Ascending aorta (tissue), 2 donors: ENCODE measurements at regions not wholly inside any gene's neighbourhood (a gene's known extent, or its start where the extent isn't known, plus 50 kb on each side); places are given as distances from the start of the nearest gene placed in this dataset.

Experiments used
- DNase-seq, 2 donors: peaks; one replicate each; pipeline ENCODE4 v3.0.0-alpha.2; 2019; ENCODE audit warnings: low spot score in 2 of 2
- H3K27ac ChIP-seq, 2 donors: fragments of 200-600 bp; sonication (generic); one replicate each; pipeline ENCODE4 v1.5.1; 2016 to 2017; ENCODE audit warnings: mild to moderate bottlenecking in 1 of 2
- H3K27me3 ChIP-seq: fragments of 200-600 bp; sonication (generic); one replicate; pipeline ENCODE4 v1.5.1; 2017
- H3K36me3 ChIP-seq, 2 donors: fragments of 200-600 bp; sonication (generic); one replicate each; pipeline ENCODE4 v1.5.1; 2016
- H3K4me1 ChIP-seq, 2 donors: fragments of 200-600 bp; sonication (generic); one replicate each; pipeline ENCODE4 v1.5.1; 2016 to 2017; ENCODE audit warnings: mild to moderate bottlenecking in 1 of 2
- H3K4me3 ChIP-seq, 2 donors: fragments of 200-600 bp; sonication (generic); one replicate each; pipeline ENCODE4 v1.5.1; 2016 to 2017; ENCODE audit warnings: mild to moderate bottlenecking in 1 of 2
- H3K9me3 ChIP-seq, 2 donors: fragments of 200-600 bp; sonication (generic); one replicate each; pipeline ENCODE4 v1.5.1; 2016
- intact Hi-C: fragments of 100-400 bp; cut with DNase I; formaldehyde crosslinking; loops from one replicate; pipeline ENCODE4 v1.15.1; 2023
- TF ChIP-seq, protein P1 (sequence below), 3 experiments: fragments of 200-600 bp in 2 of 3; fragments of 450-650 bp in 1 of 3; sonication (generic) in 2 of 3; IDR thresholded peaks; one replicate each; pipeline ENCODE4 v1.5.1; 2016 to 2019; ENCODE audit warnings: antibody characterized with exemption in 3 of 3, mild to moderate bottlenecking in 1 of 3, moderate library complexity in 1 of 3

DNA sequence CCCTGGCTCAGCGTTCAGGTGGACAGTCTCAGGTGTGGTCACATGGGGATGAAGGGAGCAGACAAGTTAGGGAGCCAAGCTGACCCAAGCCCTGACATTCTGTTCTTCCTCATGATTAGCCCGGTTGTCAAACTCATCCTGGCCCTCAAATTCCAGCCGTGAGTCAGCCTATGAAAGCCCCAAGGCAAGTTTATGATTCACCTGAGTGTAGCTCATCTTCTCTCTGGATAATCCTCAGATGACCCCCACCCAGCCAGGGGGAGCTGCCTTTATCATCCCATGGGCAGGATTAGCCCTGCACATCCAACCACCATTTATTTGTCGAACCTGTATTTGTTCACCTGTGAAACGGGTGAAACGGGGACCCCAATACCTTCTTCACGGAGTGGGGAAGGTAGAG, 161.9 kb downstream of the DHX35 start:
- H3K4me1 ChIP-seq: no peaks in the 10 kb centered on the region
- H3K27ac ChIP-seq: no peak overlapping the region
- H3K27me3 ChIP-seq: no peaks in the 10 kb centered on the region
- no peak for DNase-seq
- TF ChIP-seq, protein P1, sequence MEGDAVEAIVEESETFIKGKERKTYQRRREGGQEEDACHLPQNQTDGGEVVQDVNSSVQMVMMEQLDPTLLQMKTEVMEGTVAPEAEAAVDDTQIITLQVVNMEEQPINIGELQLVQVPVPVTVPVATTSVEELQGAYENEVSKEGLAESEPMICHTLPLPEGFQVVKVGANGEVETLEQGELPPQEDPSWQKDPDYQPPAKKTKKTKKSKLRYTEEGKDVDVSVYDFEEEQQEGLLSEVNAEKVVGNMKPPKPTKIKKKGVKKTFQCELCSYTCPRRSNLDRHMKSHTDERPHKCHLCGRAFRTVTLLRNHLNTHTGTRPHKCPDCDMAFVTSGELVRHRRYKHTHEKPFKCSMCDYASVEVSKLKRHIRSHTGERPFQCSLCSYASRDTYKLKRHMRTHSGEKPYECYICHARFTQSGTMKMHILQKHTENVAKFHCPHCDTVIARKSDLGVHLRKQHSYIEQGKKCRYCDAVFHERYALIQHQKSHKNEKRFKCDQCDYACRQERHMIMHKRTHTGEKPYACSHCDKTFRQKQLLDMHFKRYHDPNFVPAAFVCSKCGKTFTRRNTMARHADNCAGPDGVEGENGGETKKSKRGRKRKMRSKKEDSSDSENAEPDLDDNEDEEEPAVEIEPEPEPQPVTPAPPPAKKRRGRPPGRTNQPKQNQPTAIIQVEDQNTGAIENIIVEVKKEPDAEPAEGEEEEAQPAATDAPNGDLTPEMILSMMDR (IDR thresholded peaks at IDR 0.05): no peak
- H3K36me3 ChIP-seq: no peaks in the 10 kb centered on the region
- no peak overlapping the region for H3K4me3 ChIP-seq
- intact Hi-C loops: no loop called here
- H3K9me3 ChIP-seq: no peaks in the 10 kb centered on the region

DNA sequence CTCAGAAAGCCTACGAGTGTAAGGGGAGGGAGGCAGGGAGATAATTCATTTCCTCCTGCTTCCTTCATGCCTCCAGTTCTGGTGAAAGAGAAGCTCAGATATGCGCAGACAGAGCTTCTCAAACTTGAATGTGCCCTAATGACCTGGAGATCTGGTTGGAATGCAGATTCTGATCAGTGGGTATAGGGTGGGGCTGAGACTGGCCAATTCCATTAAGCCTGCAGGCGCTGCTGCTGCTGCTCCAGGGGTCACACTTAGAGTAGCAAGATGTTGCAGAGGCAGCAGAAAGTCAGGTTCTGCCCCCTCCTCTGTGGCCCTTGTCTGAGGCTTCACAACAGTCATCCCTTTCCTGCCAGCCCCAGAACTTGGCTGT, 161.0 kb downstream of the DHX35 start:
- intact Hi-C loops: no loop called here

DNA sequence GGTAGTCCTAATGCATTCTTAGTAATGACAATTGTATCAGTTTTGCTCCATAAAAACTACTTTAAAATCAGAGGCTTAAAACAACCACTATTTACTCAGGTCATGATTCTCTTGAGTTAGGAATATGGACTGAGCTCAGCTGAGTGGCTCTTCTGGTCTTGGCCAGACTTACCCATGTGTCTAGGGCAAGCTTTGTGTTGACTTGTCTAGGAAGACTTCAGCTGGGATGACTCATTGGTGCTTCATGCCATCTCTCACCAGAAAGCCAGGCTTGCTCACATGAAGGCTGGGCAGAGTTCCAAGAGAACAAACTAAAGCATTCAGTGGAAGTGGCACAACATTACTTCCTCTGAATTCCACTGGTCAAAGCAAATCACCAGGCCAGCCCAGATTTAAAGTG, 155.3 kb downstream of the DHX35 start:
- no peaks in the 10 kb centered on the region for H3K36me3 ChIP-seq
- intact Hi-C loops: no loop called here
- no peaks in the 10 kb centered on the region for H3K4me1 ChIP-seq
- no peak overlapping the region for H3K27ac ChIP-seq
- TF ChIP-seq, protein P1 (IDR thresholded peaks at IDR 0.05): no peak
- no peaks in the 10 kb centered on the region for H3K27me3 ChIP-seq
- peaks cover 0 to 10% of the 10 kb centered on the region in 2 donors for H3K9me3 ChIP-seq
- no peak for DNase-seq
- no peak overlapping the region for H3K4me3 ChIP-seq

More for the DNA sequence above, 161.0 kb downstream of the DHX35 start:
- Histone ChIP-seq H3K4me3 (no peak overlapping the region), H3K27me3 (no peaks in the 10 kb centered on the region), H3K27ac (no peak overlapping the region), H3K36me3 (no peaks in the 10 kb centered on the region), H3K4me1 (no peaks in the 10 kb centered on the region), H3K9me3 (no peaks in the 10 kb centered on the region)
- TF ChIP-seq, protein P1 (IDR thresholded peaks at IDR 0.05): no peak
- DNase-seq: no peak

DNA sequence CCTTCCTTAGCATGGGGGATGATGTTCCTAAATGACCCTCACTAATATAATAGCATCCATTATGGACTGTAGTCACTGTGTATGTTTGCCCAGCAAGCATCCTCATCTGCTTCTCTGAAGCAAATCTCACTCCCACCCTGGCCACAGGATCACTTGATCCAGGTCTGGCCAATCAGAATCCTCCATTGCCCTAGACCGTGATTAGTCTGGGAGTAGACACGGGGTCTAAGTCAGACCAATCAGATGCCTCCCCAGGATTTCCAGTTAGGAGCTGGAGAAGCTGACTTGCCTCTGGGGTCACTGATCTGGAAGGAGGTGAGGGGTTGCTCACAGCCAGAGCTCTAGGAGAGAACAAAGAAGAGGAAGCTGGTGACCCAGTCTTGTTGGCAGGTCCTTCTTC, 153.9 kb downstream of the DHX35 start:
- no peak overlapping the region for H3K4me3 ChIP-seq
- TF ChIP-seq, protein P1 (IDR thresholded peaks at IDR 0.05): no peak
- intact Hi-C loops: no loop called here
- no peak for DNase-seq
- H3K9me3 ChIP-seq: peaks cover 0 to 10% of the 10 kb centered on the region in 2 donors
- no peak overlapping the region for H3K27ac ChIP-seq
- no peaks in the 10 kb centered on the region for H3K36me3 ChIP-seq
- H3K4me1 ChIP-seq: no peaks in the 10 kb centered on the region
- no peaks in the 10 kb centered on the region for H3K27me3 ChIP-seq

DNA sequence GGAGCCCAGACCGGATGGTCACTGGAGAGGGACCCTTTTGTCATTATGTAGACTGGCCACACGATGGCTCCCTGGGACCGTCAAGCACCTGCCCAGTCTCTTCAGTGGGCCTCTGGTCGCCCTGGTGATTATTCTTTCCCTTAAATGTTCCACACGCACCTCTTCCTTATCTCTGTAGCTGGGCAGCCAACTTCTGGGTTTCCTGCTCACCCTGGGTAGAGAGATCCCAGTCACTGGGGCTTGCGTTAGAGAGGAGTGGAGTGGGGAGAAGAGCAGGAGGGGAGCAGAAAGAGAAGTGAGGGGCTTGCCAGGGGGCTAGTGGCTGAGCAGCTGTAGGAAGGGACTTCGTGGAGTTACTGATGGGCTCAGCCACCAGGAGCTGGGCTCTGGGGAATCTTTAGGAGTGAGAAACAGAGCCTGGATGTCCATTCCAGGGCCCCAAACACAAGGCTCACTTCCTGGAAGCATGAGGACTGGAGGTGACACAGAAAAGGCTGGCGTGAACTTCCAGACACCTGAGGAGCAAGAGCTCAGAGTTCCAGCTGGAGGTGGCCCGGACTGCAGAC, 150.1 kb downstream of the DHX35 start:
- TF ChIP-seq, protein P1 (IDR thresholded peaks at IDR 0.05): peak in 1 of 3 experiments; percentile 25
- H3K36me3 ChIP-seq: no peaks in the 10 kb centered on the region
- H3K4me3 ChIP-seq: no peak overlapping the region
- H3K4me1 ChIP-seq: no peaks in the 10 kb centered on the region
- H3K27ac ChIP-seq: no peak overlapping the region
- no peak for DNase-seq
- intact Hi-C loops: no loop called here
- peaks cover 0 to 4% of the 10 kb centered on the region in 2 donors for H3K9me3 ChIP-seq
- H3K27me3 ChIP-seq: no peaks in the 10 kb centered on the region
